NCI-H1105 treated with DMSO at 0.1 percent for 48 hours (cell line): ENCODE measurements at regions not wholly inside any gene's neighbourhood (a gene's known extent, or its start where the extent isn't known, plus 50 kb on each side); places are given as distances from the start of the nearest gene placed in this dataset.
"Not testable (repeated sequence)": the region's sequence is repeated elsewhere in the genome, so short reads cannot be mapped to it uniquely, and the experiment has no call there.

Experiments used
- DNase-seq: peaks from one replicate; lab custom pipeline; 2025; lab: John Stamatoyannopoulos, UW

- DNase-seq, result no peak
These were observed 502.4 kb upstream of the PTCHD4 start for GRCh38 chr6:48613231-48613949.

- DNase-seq, result no peak
These were observed 500.3 kb upstream of the PTCHD4 start for GRCh38 chr6:48611332-48611731.

- DNase-seq, result no peak
These were observed 499.8 kb upstream of the PTCHD4 start for GRCh38 chr6:48610846-48611245.

- DNase-seq, result no peak
These were observed 495.6 kb upstream of the PTCHD4 start for GRCh38 chr6:48606618-48607017.

DNA sequence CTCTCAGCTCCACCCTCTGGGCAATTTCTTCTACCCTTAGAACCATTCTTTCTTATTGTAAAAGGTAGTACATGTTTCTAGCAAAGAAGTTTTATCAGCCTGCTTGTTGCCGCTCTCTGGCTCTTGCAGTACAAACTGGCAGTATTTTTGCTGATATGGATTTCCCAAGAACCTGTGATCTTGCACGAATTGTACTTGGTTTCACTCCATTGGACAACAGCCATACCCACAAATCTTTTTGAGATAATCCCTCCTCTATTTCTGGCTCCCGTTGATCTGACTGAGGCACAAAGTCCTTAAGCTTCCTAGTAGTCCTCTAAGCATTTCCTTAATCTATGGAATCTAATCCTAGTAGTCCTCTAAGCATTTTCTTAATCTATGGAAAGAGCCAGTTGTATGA lies 487.0 kb upstream of the PTCHD4 start:
- DNase-seq, result no peak

DNA sequence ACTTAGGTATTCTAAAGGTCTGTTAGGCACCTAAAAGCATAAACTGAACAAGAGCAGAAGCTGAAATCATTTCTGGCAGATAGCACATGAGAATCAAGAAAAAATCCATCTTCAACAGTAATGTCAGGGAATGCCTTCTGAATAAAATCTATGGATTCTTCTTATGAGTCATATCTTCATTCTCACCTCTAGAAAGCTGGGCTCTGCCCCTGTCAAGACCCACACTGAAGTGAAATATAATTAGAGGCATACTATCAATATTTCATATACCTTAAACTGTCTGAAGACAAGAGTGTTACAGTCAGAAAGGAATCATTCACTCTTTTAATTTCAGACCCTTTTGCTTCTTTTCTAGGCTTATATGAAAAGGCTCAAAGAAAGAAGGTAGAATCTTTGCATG lies 485.8 kb upstream of the PTCHD4 start:
- no peak for DNase-seq

DNA sequence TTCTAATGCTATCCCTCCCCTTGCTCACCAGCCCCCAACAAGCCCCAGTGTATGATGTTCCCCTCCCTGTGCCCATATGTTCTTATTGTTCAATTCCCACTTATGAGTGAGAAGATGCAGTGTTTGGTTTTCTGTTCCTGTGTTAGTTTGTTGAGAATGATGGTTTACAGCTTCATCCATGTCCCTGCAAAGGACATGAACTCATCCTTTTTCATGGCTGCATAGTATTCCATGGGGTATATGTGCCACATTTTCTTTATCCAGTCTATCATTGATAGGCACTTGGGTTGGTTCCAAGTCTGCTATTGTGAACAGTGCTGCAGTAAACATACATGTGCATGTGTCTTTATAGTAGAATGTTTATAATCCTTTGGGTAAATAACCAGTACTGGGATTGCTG lies 480.2 kb upstream of the PTCHD4 start:
- not testable (repeated sequence) for DNase-seq

DNA sequence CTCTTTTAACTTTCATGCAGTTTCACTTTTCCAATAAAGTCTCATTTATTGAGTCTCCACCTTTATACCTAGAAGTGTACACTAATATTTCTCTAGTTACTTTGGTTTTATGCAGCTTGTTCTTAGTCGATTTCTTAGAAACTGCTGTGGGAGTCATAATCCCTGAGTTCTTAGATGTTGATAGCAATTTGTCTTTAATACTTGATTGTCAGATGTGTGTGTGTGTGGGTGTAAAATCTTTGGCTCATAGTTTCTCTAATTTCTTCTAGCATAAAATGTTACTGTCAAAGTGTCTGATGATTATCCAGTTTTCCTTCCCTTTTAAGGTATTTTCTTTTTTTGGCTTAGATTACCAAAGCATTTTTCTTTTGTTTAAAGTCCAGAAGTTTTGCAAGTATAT lies 473.8 kb upstream of the PTCHD4 start:
- no peak for DNase-seq

DNA sequence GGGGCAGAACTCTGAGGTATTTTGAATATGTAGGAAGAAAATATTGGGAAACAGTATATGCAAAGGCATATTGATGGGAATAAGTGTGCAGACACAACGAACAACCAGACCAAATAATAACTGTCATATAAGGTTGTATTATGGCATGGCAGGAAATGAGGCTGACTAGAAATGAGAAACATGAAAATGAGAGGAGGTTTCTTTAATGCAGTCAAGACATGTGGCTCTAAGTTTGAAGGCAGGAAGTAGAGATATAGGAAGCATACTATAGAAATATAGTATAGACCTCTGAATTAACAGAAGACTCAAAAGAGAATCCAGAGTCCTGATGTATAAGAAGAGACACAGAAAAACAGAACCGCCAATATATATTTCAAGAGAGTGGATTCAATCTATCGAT lies 459.7 kb upstream of the PTCHD4 start:
- no peak for DNase-seq

DNA sequence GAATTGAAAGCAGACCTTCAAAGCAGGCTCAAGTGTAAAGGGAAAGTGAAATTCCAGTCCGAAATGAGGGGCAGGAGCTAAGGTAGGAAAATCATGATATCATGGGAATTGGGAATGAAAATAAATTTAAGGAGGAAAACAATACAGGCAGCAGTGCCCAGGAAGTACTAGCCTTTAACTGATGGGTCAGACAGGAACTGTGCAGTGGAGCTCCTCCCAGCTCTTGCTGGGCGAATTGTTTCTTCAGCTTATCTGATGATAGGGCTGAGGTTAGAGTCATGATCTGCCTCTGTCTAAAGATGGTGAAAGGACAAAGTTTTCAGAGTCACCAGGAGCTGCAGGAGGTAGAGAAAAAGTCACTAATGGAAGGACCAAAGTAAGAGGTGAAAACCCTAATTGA lies 457.9 kb upstream of the PTCHD4 start:
- DNase-seq, result no peak

GRCh38 chr6:48567016-48567415 lies 456.0 kb upstream of the PTCHD4 start:
- DNase-seq, result no peak

DNA sequence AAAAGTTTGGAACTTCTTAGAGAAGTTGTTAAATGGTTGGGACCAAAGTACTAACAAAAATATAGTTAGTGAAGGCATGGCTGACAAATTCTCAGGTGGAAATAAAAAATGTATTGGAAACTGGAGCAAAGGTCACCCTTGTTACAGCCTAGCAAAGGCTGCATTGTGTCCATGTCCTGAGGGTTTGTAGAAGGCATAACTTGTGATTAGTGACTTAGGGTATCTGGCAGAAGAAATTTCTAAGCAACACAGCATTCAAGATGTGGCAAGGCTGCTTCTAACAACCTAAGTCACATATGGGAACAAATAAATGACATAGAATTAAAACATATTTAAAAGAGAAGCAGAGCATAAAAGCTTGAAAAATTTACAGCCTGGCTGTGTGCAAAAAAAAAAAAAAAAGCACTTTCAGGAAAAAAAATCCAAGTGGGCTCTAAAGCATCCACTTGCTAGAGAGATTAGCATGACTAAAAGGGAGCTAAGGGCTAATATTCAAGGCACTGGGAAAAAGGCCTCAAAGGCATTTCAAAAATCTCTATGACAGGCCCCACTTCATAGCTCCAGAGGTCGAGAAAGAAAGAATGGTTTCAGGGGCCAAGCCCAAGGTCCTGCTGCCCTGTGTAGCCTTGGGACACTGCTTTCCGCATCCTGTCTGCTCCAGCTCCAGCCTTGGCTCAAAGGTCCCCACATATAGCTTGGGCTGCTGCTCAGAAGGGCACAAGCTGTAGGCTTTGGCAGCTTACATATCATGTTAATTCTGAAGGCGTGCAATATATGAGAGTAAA lies 453.2 kb upstream of the PTCHD4 start:
- no peak for DNase-seq

GRCh38 chr6:48563433-48563832 lies 452.4 kb upstream of the PTCHD4 start:
- DNase-seq, result no peak

DNA sequence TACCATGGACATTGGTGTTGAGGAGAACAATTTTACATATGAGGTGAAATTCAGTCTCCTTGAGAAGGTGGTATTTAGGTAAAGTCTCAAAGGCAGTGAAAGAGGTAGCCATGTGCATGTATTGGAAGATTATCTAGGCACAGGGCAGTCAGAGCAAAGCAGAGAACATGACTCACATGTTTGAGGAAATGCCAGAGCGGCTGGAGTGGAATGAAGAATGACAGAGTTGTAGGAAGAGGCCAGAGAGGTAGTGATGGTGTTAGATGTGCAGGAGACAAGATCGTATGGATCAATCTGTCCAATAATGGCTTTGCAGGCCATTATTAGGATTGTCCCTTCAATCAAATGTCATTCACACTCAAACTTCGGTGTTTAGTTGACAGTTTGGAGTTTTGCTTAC lies 449.4 kb upstream of the PTCHD4 start:
- DNase-seq, result no peak

DNA sequence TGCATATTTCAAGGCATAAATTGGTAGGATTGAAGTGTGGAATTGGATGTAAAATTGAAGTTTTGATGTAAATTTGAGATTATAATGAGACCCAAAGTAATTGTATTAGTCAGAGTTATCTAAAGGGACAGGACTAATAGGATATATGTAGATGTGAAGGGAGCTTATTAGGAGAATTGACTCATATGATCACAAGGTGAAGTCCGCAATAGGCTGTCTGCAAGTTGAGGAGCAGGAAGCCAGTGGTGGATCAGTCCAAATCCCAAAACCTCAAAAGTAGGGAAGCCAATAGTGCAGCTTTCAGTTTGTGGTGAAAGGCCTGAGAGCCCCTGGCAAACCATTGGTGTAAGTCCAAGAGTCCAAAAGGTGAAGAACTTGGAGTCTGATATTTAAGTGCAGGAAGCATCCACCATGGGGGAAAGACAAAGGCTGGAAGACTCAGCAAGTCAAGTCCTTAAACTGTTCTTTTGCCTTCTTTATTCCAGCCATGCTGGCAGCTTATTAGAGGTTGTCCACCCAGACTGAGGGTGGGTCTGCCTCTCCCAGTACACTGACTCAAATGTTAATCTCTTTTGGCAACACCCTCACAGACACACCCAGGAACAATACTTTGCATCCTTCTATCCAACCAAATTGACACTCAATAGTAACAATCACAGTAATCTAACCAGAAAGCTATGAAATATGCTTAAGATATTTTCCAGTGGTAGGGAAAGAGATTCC lies 442.6 kb upstream of the PTCHD4 start:
- no peak for DNase-seq

DNA sequence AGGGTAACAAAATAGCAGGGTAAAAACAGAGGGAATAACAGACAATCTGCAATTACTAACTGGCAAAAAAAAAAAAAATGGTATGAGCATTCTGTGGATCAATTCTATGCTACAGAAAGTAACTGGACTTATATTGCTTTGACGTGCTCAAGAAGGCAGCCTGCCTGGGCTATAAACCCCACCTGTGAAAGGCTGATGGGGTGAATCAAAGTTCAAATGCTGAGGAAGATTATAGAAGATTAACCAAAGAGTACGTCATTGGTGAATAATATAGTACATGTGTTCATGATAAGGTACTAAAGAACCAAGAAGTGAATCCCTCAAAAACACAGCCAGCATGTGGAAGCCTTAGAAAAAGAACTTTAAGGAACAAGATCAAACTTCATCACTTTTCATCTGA lies 441.9 kb upstream of the PTCHD4 start:
- no peak for DNase-seq

GRCh38 chr6:48550603-48551002 lies 439.6 kb upstream of the PTCHD4 start:
- DNase-seq, result no peak

DNA sequence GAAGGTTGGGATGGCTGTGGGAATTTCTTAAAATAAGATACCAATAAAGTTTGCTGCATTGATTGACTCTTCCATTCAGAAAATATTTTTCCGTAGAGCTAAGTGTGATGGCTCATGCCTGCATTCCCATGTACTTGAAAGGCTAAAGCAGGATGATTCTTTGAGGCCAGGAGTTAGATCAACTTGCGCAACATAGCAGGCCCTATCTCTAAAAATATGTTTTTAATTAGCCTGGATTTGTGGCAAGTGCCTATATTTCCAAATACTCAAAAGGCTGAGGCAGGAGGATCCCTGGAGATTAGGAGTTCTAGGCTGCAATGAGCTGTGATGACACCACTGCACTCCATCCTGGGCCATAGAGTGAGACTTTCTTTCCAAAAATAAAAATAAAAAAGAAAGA lies 431.2 kb upstream of the PTCHD4 start:
- DNase-seq, result no peak

DNA sequence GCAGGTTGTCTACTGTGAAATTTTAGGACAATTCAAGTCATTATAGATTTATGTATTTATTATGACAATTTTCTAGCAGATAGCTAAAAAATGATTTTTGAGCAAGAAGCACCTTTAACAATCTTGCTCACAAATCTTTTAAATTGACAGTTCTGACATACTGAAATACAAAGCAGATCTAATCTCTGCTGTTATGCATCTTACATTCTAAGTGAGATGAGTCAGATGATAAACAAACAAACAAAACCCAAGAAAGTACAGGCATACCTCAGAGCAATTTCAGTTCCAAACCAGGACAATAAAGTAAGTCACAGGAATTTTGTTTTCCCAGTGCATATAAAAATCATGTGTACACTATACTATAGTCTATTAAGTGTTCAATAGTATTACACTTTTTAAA lies 430.7 kb upstream of the PTCHD4 start:
- DNase-seq, result no peak

- no peak for DNase-seq
These were observed 424.6 kb upstream of the PTCHD4 start for GRCh38 chr6:48535582-48536009.

- DNase-seq, result not testable (repeated sequence)
These were observed 420.0 kb upstream of the PTCHD4 start for GRCh38 chr6:48530978-48531377.

- no peak for DNase-seq
These were observed 414.9 kb upstream of the PTCHD4 start for GRCh38 chr6:48525849-48526248.

DNA sequence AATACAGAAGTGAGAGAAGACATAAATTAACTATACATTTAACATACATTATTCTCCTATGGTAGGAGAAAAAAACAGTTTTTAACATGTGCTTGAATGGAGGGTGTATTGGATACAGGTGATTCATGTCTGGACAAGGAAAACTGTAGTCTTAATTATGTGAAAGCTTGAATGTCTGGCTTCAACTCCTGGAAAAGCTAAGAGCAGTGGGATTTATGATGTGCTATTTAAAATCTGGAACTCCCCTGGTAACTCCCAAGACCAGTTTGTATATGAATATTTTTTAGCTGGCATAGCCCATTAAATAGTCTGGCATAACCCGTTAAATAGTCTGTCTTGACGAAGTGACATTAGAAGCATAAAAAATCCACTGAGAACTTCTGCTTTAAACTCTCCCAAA lies 410.0 kb upstream of the PTCHD4 start:
- DNase-seq, result no peak
